ENCODE measurements at regions not wholly inside any gene's neighbourhood (a gene's known extent, or its start where the extent isn't known, plus 50 kb on each side); places are given as distances from the start of the nearest gene placed in this dataset.

DNA sequence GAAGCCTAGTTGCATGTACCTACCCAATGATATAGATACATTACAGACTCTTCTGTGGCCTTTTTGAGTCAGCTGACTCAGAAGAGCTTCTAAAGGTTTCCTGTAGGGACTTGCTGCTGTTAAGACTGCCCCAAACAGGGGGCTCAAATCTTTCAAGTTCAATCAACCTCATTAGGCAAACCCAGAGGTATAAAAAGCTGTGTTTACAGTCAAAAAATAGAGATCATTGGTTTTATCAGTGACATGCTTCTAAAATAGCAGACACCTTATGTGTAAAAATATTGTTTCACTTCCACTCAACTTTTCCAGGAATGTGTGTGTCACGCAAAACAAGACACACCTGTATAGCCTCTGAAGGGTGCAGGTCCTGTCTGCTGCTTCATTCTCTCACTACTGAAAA lies 624.3 kb upstream of the FANCL start:
- H3K79me2 ChIP-seq (ENCODE audit: control insufficient read depth, insufficient read depth, low read length): no peaks in the 10 kb centered on the region
- TF ChIP-seq EZH2 (IDR thresholded peaks at IDR 0.05; ENCODE audit: borderline replicate concordance, insufficient read depth, low read depth, low read length, poor library complexity, severe bottlenecking): no peak
- no peak for TF ChIP-seq CTCF (IDR thresholded peaks at IDR 0.05)
- H3K9ac ChIP-seq (ENCODE audit: low read length): no peak overlapping the region
- no peak overlapping the region for H2AFZ ChIP-seq (ENCODE audit: insufficient read depth, low read depth, low read length, poor library complexity, severe bottlenecking)
- peaks cover 10% of the 10 kb centered on the region for H3K4me1 Mint-ChIP-seq
- no CpG with 5 or more reads among the region's 1 CpG for WGBS (ENCODE audit: insufficient coverage)
- H3K9me3 ChIP-seq (ENCODE audit: control extremely low read depth in 1 of 3, control insufficient read depth in 2 of 3, insufficient read depth in 1 of 3, low read length in 2 of 3): no peaks in the 10 kb centered on the region
- no peaks in the 10 kb centered on the region for H3K36me3 ChIP-seq (replicated peaks in 1 of 2; ENCODE audit: control extremely low read depth in 1 of 2, control insufficient read depth in 1 of 2, extremely low read depth in 1 of 2, insufficient read depth in 2 of 2, low read length in 1 of 2)
- no peaks in the 10 kb centered on the region for H3K4me1 ChIP-seq (ENCODE audit: control insufficient read depth in 2 of 2, insufficient read depth in 2 of 2, low read length in 2 of 2)
- POLR2A ChIA-PET: no interaction called here
- no peak overlapping the region for H3K27ac ChIP-seq (ENCODE audit: low read length in 2 of 2)
- no peak overlapping the region for H3K4me3 ChIP-seq (ENCODE audit: control extremely low read depth in 1 of 5, extremely low read depth in 1 of 5, insufficient read depth in 1 of 5, low read depth in 2 of 5, low read length in 4 of 5)
- H3K4me3 Mint-ChIP-seq: no peak overlapping the region
- no peaks in the 10 kb centered on the region for H3K27me3 ChIP-seq (replicated peaks in 1 of 4; ENCODE audit: control extremely low read depth in 1 of 4, control insufficient read depth in 3 of 4, insufficient read depth in 4 of 4, low read length in 3 of 4)
- H3K27me3 Mint-ChIP-seq: no peaks in the 10 kb centered on the region
- no peaks in the 10 kb centered on the region for H4K20me1 ChIP-seq (ENCODE audit: control insufficient read depth, insufficient read depth, low read length, poor library complexity, severe bottlenecking)
- no peak overlapping the region for H3K27ac Mint-ChIP-seq
- no peak overlapping the region for H3K4me2 ChIP-seq (replicated peaks; ENCODE audit: low read depth, low read length, poor library complexity, severe bottlenecking)
- ATAC-seq (ENCODE audit: low read depth): no peak
- DNase-seq: no peak
- no peaks in the 10 kb centered on the region for H3K9me3 Mint-ChIP-seq (ENCODE audit: insufficient read depth)
- intact Hi-C loops (cut with micrococcal nuclease): no loop called here
- CTCF ChIA-PET: no interaction called here

GRCh38 chr2:58862244-58862643 lies 621.1 kb upstream of the FANCL start:
- no peak overlapping the region for H2AFZ ChIP-seq (ENCODE audit: insufficient read depth, low read depth, low read length, poor library complexity, severe bottlenecking)
- no peaks in the 10 kb centered on the region for H3K27me3 Mint-ChIP-seq
- H3K4me3 ChIP-seq (ENCODE audit: control extremely low read depth in 1 of 5, extremely low read depth in 1 of 5, insufficient read depth in 1 of 5, low read depth in 2 of 5, low read length in 4 of 5): no peak overlapping the region
- POLR2A ChIA-PET: no interaction called here
- intact Hi-C loops (cut with micrococcal nuclease): no loop called here
- H3K9ac ChIP-seq (ENCODE audit: low read length): no peak overlapping the region
- no peak overlapping the region for H3K27ac Mint-ChIP-seq
- peaks cover 0 to 5% (median 4%) of the 10 kb centered on the region in 3 donors for H3K9me3 ChIP-seq (ENCODE audit: control extremely low read depth in 1 of 3, control insufficient read depth in 2 of 3, insufficient read depth in 1 of 3, low read length in 2 of 3)
- WGBS (ENCODE audit: insufficient coverage): 50% methylated on average over 2 of the region's 3 CpGs
- H3K27me3 ChIP-seq (replicated peaks in 1 of 4; ENCODE audit: control extremely low read depth in 1 of 4, control insufficient read depth in 3 of 4, insufficient read depth in 4 of 4, low read length in 3 of 4): no peaks in the 10 kb centered on the region
- DNase-seq: peak; percentile 5
- H3K4me1 ChIP-seq (ENCODE audit: control insufficient read depth in 2 of 2, insufficient read depth in 2 of 2, low read length in 2 of 2): no peaks in the 10 kb centered on the region
- no peak for ATAC-seq (ENCODE audit: low read depth)
- no peaks in the 10 kb centered on the region for H3K9me3 Mint-ChIP-seq (ENCODE audit: insufficient read depth)
- no peaks in the 10 kb centered on the region for H4K20me1 ChIP-seq (ENCODE audit: control insufficient read depth, insufficient read depth, low read length, poor library complexity, severe bottlenecking)
- CTCF ChIA-PET: no interaction called here
- no peak overlapping the region for H3K4me3 Mint-ChIP-seq
- H3K36me3 ChIP-seq (replicated peaks in 1 of 2; ENCODE audit: control extremely low read depth in 1 of 2, control insufficient read depth in 1 of 2, extremely low read depth in 1 of 2, insufficient read depth in 2 of 2, low read length in 1 of 2): no peaks in the 10 kb centered on the region
- TF ChIP-seq EZH2 (IDR thresholded peaks at IDR 0.05; ENCODE audit: borderline replicate concordance, insufficient read depth, low read depth, low read length, poor library complexity, severe bottlenecking) (no peak), CTCF (IDR thresholded peaks at IDR 0.05) (no peak)
- H3K4me1 Mint-ChIP-seq: peaks cover 10% of the 10 kb centered on the region
- H3K27ac ChIP-seq (ENCODE audit: low read length in 2 of 2): no peak overlapping the region
- no peak overlapping the region for H3K4me2 ChIP-seq (replicated peaks; ENCODE audit: low read depth, low read length, poor library complexity, severe bottlenecking)
- no peaks in the 10 kb centered on the region for H3K79me2 ChIP-seq (ENCODE audit: control insufficient read depth, insufficient read depth, low read length)
